Spleen (tissue), 11 donors: ENCODE measurements at regions not wholly inside any gene's neighbourhood (a gene's known extent, or its start where the extent isn't known, plus 50 kb on each side); places are given as distances from the start of the nearest gene placed in this dataset.

Experiments
- DNase-seq: peaks from one replicate; pipeline ENCODE4 v3.0.0-alpha.2; 2020
- H3K27ac ChIP-seq, 8 donors: fragments of 200-600 bp; sonication (generic) in 7 of 8; 1 replicate in 4 of 8; 2 replicates in 4 of 8; pipeline versions ENCODE4 v1.5.0 to v1.8.0; 2016 to 2021; ENCODE audit warnings: inconsistent platforms in 4 of 8, mild to moderate bottlenecking in 4 of 8, moderate library complexity in 1 of 8
- H3K27me3 ChIP-seq, 7 donors: fragments of 200-600 bp; sonication (generic) in 6 of 7; replicated peaks in 1 of 7; 1 replicate in 4 of 7; 2 replicates in 3 of 7; pipeline versions ENCODE4 v1.5.0 to v1.8.0; 2016 to 2021; ENCODE audit warnings: inconsistent platforms in 3 of 7, mild to moderate bottlenecking in 1 of 7
- H3K36me3 ChIP-seq, 6 donors: fragments of 200-600 bp; sonication (generic) in 5 of 6; 1 replicate in 4 of 6; 2 replicates in 2 of 6; pipeline versions ENCODE4 v1.5.0 to v1.8.0; 2016 to 2021; ENCODE audit warnings: inconsistent platforms in 2 of 6
- H3K4me1 ChIP-seq, 6 donors: fragments of 200-600 bp; sonication (generic) in 5 of 6; 1 replicate in 3 of 6; 2 replicates in 3 of 6; pipeline versions ENCODE4 v1.5.0 to v1.8.0; 2016 to 2021; ENCODE audit warnings: inconsistent platforms in 3 of 6
- H3K4me3 ChIP-seq, 8 donors: fragments of 200-600 bp; sonication (generic) in 7 of 8; 1 replicate in 4 of 8; 2 replicates in 4 of 8; pipeline versions ENCODE4 v1.5.0 to v1.8.0; 2016 to 2021; ENCODE audit warnings: inconsistent platforms in 4 of 8, mild to moderate bottlenecking in 4 of 8, moderate library complexity in 2 of 8
- H3K9me3 ChIP-seq, 8 donors: fragments of 200-600 bp; sonication (generic) in 7 of 8; 1 replicate in 4 of 8; 2 replicates in 4 of 8; pipeline versions ENCODE4 v1.5.0 to v1.8.0; 2016 to 2021; ENCODE audit warnings: inconsistent platforms in 4 of 8
- CTCF ChIP-seq, 11 experiments: fragments of 200-600 bp in 7 of 11; fragments of 450-650 bp in 4 of 11; sonication (generic) in 4 of 11; IDR thresholded peaks in 8 of 11; conservative IDR thresholded peaks in 3 of 11; 1 replicate in 7 of 11; 2 replicates in 4 of 11; pipeline versions ENCODE4 v1.4.0 to v1.8.0; 2016 to 2021; ENCODE audit warnings: antibody characterized with exemption in 11 of 11, inconsistent platforms in 4 of 11, mild to moderate bottlenecking in 1 of 11
- POLR2A ChIP-seq, 3 donors: fragments of 450-650 bp; IDR thresholded peaks; one replicate each; pipeline ENCODE4 v1.5.1; 2017; ENCODE audit warnings: antibody characterized with exemption in 3 of 3, mild to moderate bottlenecking in 1 of 3
- POLR2AphosphoS5 ChIP-seq, 3 donors: sonication (generic); formaldehyde crosslinking; IDR thresholded peaks; one replicate each; pipeline ENCODE4 v1.5.1; 2017; ENCODE audit warnings: antibody characterized with exemption in 3 of 3
- WGBS, 5 donors: extraction: QIAGEN DNeasy Blood & Tissue Kit in 3 of 5; methylation state at CpG; one replicate each; pipeline versions ENCODE4 v1.1.5 to v1.1.7; 2013 to 2018; 5-methylcytosine and 5-hydroxymethylcytosine counted together
- intact Hi-C: fragments of 100-400 bp; cut with DNase I; formaldehyde crosslinking; loops from one replicate; pipeline ENCODE4 v1.15.0; 2023; ENCODE audit warnings: low total_unique reads
- donor health status: healthy with polysubstance abuse.
- donor health status: DM: no; HTN: no; CAD: no; lungs with moderate emphysema.
- donor health status: DM: no; HTN: no; CAD: no.
- donor health status: Bipolar disorder and iron deficiency.
- donor health status: healthy.
- donor health status: DM: no; HTN: no; CAD: no.
- donor health status: DM: yes; HTN: yes; CAD: no.

- 63 to 70% (median 64%) methylated on average over 3 of the region's 3 CpGs for WGBS, 5 donors
- TF ChIP-seq POLR2AphosphoS5 (IDR thresholded peaks at IDR 0.05), result no peak
- no peak for TF ChIP-seq POLR2A (IDR thresholded peaks at IDR 0.05)
- no peak for TF ChIP-seq CTCF (IDR thresholded peaks at IDR 0.05 in 8 of 11, conservative IDR thresholded peaks at IDR 0.05 in 3 of 11)
- Histone ChIP-seq H3K9me3 (peaks cover 0 to 18% (median 8%) of the 10 kb centered on the region in 8 donors), H3K27ac (no peak overlapping the region), H3K27me3 (no peaks in the 10 kb centered on the region), H3K4me1 (no peaks in the 10 kb centered on the region), H3K4me3 (no peak overlapping the region), H3K36me3 (no peaks in the 10 kb centered on the region)
- intact Hi-C loops, result no loop called here
- no peak for DNase-seq
Observed at GRCh38 chr10:9157656-9158055, 1103.2 kb downstream of the GATA3 start.

- WGBS, 5 donors, result 79 to 86% (median 84%) methylated on average over 3 of the region's 3 CpGs
- TF ChIP-seq POLR2A (IDR thresholded peaks at IDR 0.05), result no peak
- no peak for TF ChIP-seq CTCF (IDR thresholded peaks at IDR 0.05 in 8 of 11, conservative IDR thresholded peaks at IDR 0.05 in 3 of 11)
- no peak for TF ChIP-seq POLR2AphosphoS5 (IDR thresholded peaks at IDR 0.05)
Observed at GRCh38 chr10:9158675-9159074, 1104.2 kb downstream of the GATA3 start.

DNA sequence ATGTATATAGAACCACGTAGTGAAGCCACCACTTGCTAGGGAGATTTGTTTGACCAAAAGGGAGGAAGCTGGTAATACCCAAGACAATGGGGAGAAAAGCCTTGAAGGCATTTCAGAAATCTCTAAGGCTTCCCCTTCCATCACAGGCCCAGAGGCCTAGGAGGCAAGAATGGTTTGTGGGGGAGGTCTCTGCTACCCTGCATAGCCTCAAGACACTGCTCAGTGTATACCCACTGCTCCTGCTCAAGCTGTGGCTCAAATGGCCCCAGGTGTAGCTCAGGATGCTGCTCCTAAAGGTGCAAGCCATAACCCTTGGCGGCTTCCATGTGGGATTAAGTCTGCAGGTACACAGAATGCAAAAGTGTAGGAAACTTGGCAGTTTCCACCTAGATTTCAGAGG, 1105.8 kb downstream of the GATA3 start:
- Histone ChIP-seq H3K4me1 (no peaks in the 10 kb centered on the region), H3K27ac (no peak overlapping the region), H3K27me3 (no peaks in the 10 kb centered on the region), H3K36me3 (no peaks in the 10 kb centered on the region), H3K9me3 (peaks cover 0 to 27% (median 8%) of the 10 kb centered on the region in 8 donors), H3K4me3 (no peak overlapping the region)
- 79 to 95% (median 85%) methylated on average over 2 of the region's 2 CpGs for WGBS, 5 donors
- no peak for DNase-seq
- TF ChIP-seq POLR2A (IDR thresholded peaks at IDR 0.05), result no peak
- TF ChIP-seq POLR2AphosphoS5 (IDR thresholded peaks at IDR 0.05), result no peak
- TF ChIP-seq CTCF (IDR thresholded peaks at IDR 0.05 in 8 of 11, conservative IDR thresholded peaks at IDR 0.05 in 3 of 11), result no peak
- intact Hi-C loops, result no loop called here

More at GRCh38 chr10:9158675-9159074, 1104.2 kb downstream of the GATA3 start:
- H3K36me3 ChIP-seq, result no peaks in the 10 kb centered on the region
- no peaks in the 10 kb centered on the region for H3K4me1 ChIP-seq
- H3K9me3 ChIP-seq, result peaks cover 0 to 18% (median 8%) of the 10 kb centered on the region in 8 donors
- no peak overlapping the region for H3K27ac ChIP-seq
- H3K27me3 ChIP-seq, result no peaks in the 10 kb centered on the region
- no peak overlapping the region for H3K4me3 ChIP-seq
- no peak for DNase-seq
- intact Hi-C loops, result no loop called here

- 76 to 93% (median 88%) methylated on average over 2 of the region's 2 CpGs for WGBS, 5 donors
- TF ChIP-seq POLR2A (IDR thresholded peaks at IDR 0.05) (no peak), CTCF (IDR thresholded peaks at IDR 0.05 in 8 of 11, conservative IDR thresholded peaks at IDR 0.05 in 3 of 11) (no peak), POLR2AphosphoS5 (IDR thresholded peaks at IDR 0.05) (no peak)
- Histone ChIP-seq H3K27me3 (no peaks in the 10 kb centered on the region), H3K27ac (no peak overlapping the region), H3K4me3 (no peak overlapping the region), H3K4me1 (no peaks in the 10 kb centered on the region), H3K9me3 (peaks cover 0 to 27% (median 8%) of the 10 kb centered on the region in 8 donors), H3K36me3 (no peaks in the 10 kb centered on the region)
- no peak for DNase-seq
- intact Hi-C loops, result no loop called here
Observed at GRCh38 chr10:9163699-9164098, 1109.2 kb downstream of the GATA3 start.
